DND-41 (cell line): ENCODE measurements at regions not wholly inside any gene's neighbourhood (a gene's known extent, or its start where the extent isn't known, plus 50 kb on each side); places are given as distances from the start of the nearest gene placed in this dataset.

Experiments
- ATAC-seq: fragments of 200-7000 bp; cut with Tn5 transposase; 3 replicates; pipeline ENCODE4 v1.9.1; 2021; ENCODE audit warnings: low read depth; ENCODE audit not compliant: insufficient read depth
- DNase-seq: peaks from one replicate; pipeline ENCODE4 v3.0.0-alpha.2; 2020
- H2AFZ ChIP-seq: 2 replicates; pipeline ENCODE4 v1.6.0; 2012; ENCODE audit warnings: low read depth, low read length
- H3K27ac ChIP-seq: 2 replicates; pipeline ENCODE4 v1.5.1; 2012; ENCODE audit warnings: low read length, inconsistent platforms
- H3K27me3 ChIP-seq: fragments of 200-600 bp; sonication (generic); 2 replicates; pipeline ENCODE4 v1.6.0; 2012; ENCODE audit warnings: low read length, mild to moderate bottlenecking, inconsistent platforms; ENCODE audit not compliant: insufficient read depth, poor library complexity
- H3K36me3 ChIP-seq: 2 replicates; pipeline ENCODE4 v1.5.1; 2012; ENCODE audit warnings: low read length, inconsistent platforms; ENCODE audit not compliant: insufficient read depth
- H3K4me1 ChIP-seq: 2 replicates; pipeline ENCODE4 v1.5.1; 2012; ENCODE audit warnings: mild to moderate bottlenecking, low read length; ENCODE audit not compliant: insufficient read depth
- H3K4me2 ChIP-seq: 2 replicates; pipeline ENCODE4 v1.6.0; 2012; ENCODE audit warnings: mild to moderate bottlenecking, moderate library complexity, low read length, inconsistent platforms; ENCODE audit not compliant: insufficient read depth
- H3K4me3 ChIP-seq, 2 experiments: fragments of 200-600 bp in 1 of 2; shearing (Covaris generic) in 1 of 2; 2 replicates each; pipeline ENCODE4 v1.5.1; 2012 to 2016; ENCODE audit warnings: inconsistent platforms in 2 of 2, low read length in 2 of 2, mild to moderate bottlenecking in 2 of 2, low read depth in 1 of 2, moderate library complexity in 1 of 2
- H3K79me2 ChIP-seq: 2 replicates; pipeline ENCODE4 v1.6.0; 2012; ENCODE audit warnings: low read length, inconsistent platforms; ENCODE audit not compliant: insufficient read depth
- H3K9ac ChIP-seq: 2 replicates; pipeline ENCODE4 v1.6.0; 2012; ENCODE audit warnings: low read depth, mild to moderate bottlenecking, inconsistent platforms, low read length, moderate library complexity
- H3K9me3 ChIP-seq: 2 replicates; pipeline ENCODE4 v1.5.1; 2012; ENCODE audit warnings: low read length, moderate library complexity, mild to moderate bottlenecking, inconsistent platforms; ENCODE audit not compliant: insufficient read depth, severe bottlenecking
- H4K20me1 ChIP-seq: 2 replicates; pipeline ENCODE4 v1.6.0; 2012; ENCODE audit warnings: low read length; ENCODE audit not compliant: insufficient read depth
- EZH2 ChIP-seq: IDR thresholded peaks from 3 replicates; pipeline ENCODE4 v1.6.1; 2012; ENCODE audit warnings: borderline replicate concordance, low read depth, mild to moderate bottlenecking, moderate library complexity, low read length, inconsistent platforms; ENCODE audit not compliant: severe bottlenecking
- TF ChIP-seq, protein P1 (sequence below): IDR thresholded peaks from 2 replicates; pipeline ENCODE4 v1.5.1; 2012; ENCODE audit warnings: borderline replicate concordance, low read length, moderate library complexity, mild to moderate bottlenecking; ENCODE audit not compliant: poor library complexity, severe bottlenecking; ENCODE audit errors: extremely low read depth

DNA sequence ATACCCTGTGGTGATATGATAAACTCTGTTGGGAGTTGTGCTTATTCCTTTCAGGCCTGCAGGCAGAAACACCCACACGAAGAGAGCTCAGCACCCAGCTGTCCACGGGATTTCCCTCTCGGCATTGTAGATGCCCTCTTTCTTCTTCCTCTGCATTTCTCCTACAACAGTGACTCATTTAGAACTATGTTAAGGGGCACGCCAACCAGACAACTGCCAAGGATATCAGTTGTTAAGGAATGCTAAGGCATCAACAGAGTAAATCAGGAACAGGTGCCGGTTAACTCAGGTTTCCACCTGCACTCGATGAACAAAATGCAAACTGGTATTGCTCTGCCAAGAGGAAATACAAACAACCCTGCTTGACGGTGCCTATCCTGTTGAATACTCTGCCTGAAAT is 270.0 kb upstream of the PEX5L start:
- no peaks in the 10 kb centered on the region for H3K27me3 ChIP-seq
- no peak overlapping the region for H2AFZ ChIP-seq
- no peak overlapping the region for H3K4me2 ChIP-seq
- no peaks in the 10 kb centered on the region for H3K79me2 ChIP-seq
- no peaks in the 10 kb centered on the region for H3K4me1 ChIP-seq
- H3K36me3 ChIP-seq = no peaks in the 10 kb centered on the region
- H3K9ac ChIP-seq = no peak overlapping the region
- no peak for ATAC-seq
- no peak for TF ChIP-seq EZH2
- TF ChIP-seq, protein P1, sequence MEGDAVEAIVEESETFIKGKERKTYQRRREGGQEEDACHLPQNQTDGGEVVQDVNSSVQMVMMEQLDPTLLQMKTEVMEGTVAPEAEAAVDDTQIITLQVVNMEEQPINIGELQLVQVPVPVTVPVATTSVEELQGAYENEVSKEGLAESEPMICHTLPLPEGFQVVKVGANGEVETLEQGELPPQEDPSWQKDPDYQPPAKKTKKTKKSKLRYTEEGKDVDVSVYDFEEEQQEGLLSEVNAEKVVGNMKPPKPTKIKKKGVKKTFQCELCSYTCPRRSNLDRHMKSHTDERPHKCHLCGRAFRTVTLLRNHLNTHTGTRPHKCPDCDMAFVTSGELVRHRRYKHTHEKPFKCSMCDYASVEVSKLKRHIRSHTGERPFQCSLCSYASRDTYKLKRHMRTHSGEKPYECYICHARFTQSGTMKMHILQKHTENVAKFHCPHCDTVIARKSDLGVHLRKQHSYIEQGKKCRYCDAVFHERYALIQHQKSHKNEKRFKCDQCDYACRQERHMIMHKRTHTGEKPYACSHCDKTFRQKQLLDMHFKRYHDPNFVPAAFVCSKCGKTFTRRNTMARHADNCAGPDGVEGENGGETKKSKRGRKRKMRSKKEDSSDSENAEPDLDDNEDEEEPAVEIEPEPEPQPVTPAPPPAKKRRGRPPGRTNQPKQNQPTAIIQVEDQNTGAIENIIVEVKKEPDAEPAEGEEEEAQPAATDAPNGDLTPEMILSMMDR = no peak
- no peaks in the 10 kb centered on the region for H4K20me1 ChIP-seq
- H3K9me3 ChIP-seq = no peaks in the 10 kb centered on the region
- no peak overlapping the region for H3K4me3 ChIP-seq
- no peak overlapping the region for H3K27ac ChIP-seq
- DNase-seq = no peak

DNA sequence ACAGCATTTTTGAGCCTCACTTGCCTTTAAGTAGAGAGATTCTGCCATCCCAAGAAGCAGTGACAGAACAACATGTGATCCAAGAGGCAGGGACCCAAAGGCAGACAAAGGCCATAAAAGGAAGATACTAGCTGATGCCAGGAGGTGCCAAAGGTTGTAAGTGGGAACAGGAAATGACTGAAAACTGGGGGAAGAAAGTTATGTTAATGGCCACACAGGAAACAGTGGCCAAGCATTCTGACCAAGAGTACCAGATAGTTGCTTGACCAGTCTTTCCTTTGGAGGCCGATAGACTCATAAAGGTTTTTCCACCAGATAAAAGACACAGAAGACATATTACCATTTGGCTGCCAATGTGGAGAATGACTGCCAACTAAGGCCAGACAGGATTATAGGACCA is 274.5 kb upstream of the PEX5L start:
- no peak for DNase-seq
- H4K20me1 ChIP-seq = no peaks in the 10 kb centered on the region
- no peak overlapping the region for H3K4me2 ChIP-seq
- H3K4me3 ChIP-seq = no peak overlapping the region
- no peak for ATAC-seq
- H3K36me3 ChIP-seq = no peaks in the 10 kb centered on the region
- no peak overlapping the region for H3K9ac ChIP-seq
- no peaks in the 10 kb centered on the region for H3K27me3 ChIP-seq
- H3K27ac ChIP-seq = no peak overlapping the region
- no peaks in the 10 kb centered on the region for H3K9me3 ChIP-seq
- H2AFZ ChIP-seq = no peak overlapping the region
- no peak for TF ChIP-seq EZH2
- TF ChIP-seq, protein P1 = no peak
- H3K79me2 ChIP-seq = no peaks in the 10 kb centered on the region
- no peaks in the 10 kb centered on the region for H3K4me1 ChIP-seq

DNA sequence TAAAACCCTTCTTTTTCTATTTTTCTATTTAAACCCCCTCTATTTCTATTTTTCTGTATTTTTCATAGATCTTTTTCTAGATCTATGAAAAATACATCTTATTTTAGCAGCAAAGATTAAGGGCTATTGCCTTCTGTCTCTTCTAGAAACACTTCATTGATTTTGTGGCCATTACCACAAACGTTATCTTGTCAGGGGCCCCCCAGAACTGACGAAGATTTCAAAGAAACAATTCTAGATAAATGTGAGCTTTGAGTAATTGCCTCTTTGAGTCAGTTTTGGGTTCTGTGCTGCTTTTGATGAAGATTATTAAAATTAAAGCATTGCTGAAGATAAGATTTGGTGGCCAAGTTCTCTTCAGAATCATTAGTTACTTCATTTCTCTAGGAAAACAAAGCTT is 279.6 kb upstream of the PEX5L start:
- Histone ChIP-seq H3K4me2 (no peak overlapping the region), H3K27ac (no peak overlapping the region), H3K79me2 (no peaks in the 10 kb centered on the region), H3K9ac (no peak overlapping the region), H3K9me3 (no peaks in the 10 kb centered on the region), H3K36me3 (no peaks in the 10 kb centered on the region), H3K4me1 (no peaks in the 10 kb centered on the region), H3K27me3 (no peaks in the 10 kb centered on the region), H4K20me1 (no peaks in the 10 kb centered on the region), H3K4me3 (no peak overlapping the region), H2AFZ (no peak overlapping the region)
- no peak for TF ChIP-seq EZH2
- TF ChIP-seq, protein P1 = no peak
- ATAC-seq (no peak), DNase-seq (no peak)

DNA sequence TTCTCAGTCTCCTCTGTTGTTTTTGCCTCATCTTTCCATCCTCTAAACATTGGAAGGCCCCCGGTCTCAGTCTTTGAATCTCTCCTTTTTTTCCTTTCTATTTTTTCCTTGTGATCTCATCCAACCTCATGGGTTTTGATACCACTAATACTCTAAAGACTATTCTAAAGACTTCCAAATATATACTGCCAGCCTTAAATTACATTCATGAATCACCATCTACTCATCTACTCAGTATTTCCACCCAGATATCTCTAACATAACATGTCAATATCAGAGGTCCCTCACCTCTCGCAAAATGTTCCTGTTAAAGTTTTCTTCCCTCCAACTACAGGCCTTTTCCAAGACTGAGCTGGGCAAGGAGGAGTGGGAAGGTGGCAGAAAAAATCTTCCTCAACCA is 282.5 kb upstream of the TTC14 start:
- no peaks in the 10 kb centered on the region for H3K79me2 ChIP-seq
- no peak for TF ChIP-seq EZH2
- TF ChIP-seq, protein P1 = no peak

More for the DNA sequence above, 282.5 kb upstream of the TTC14 start:
- H3K4me2 ChIP-seq = no peak overlapping the region
- H4K20me1 ChIP-seq = no peaks in the 10 kb centered on the region
- H3K36me3 ChIP-seq = no peaks in the 10 kb centered on the region
- no peak overlapping the region for H3K4me3 ChIP-seq
- H3K9me3 ChIP-seq = no peaks in the 10 kb centered on the region
- DNase-seq (no peak), ATAC-seq (no peak)
- no peaks in the 10 kb centered on the region for H3K4me1 ChIP-seq
- H3K27me3 ChIP-seq = no peaks in the 10 kb centered on the region
- H2AFZ ChIP-seq = no peak overlapping the region
- H3K27ac ChIP-seq = no peak overlapping the region
- H3K9ac ChIP-seq = no peak overlapping the region
